ENCODE measurements at regions not wholly inside any gene's neighbourhood (a gene's known extent, or its start where the extent isn't known, plus 50 kb on each side); places are given as distances from the start of the nearest gene placed in this dataset.
"Not testable (repeated sequence)": the region's sequence is repeated elsewhere in the genome, so short reads cannot be mapped to it uniquely, and the experiment has no call there.

DNA sequence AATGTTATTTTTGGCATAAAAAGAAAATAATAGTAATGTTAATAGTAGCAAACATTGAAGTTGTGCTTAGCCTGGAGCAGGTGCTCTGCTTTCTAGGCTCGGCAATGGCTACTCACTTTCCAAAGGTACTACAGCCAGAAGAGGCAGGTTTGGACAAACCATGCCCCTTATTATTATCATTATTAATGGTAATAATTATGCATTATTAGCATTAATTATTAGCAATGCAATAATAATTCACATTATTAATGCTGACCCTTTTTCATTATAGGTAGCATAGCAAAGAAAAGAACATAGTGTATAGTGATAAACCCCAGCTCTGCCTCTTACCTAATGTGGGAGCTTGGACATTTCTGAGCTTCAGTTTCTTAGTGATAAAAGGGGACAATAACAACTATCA, 171.4 kb downstream of the EDEM1 start:
- H3K4me1 ChIP-seq: no peaks in the 10 kb centered on the region
- no peaks in the 10 kb centered on the region for H3K27me3 ChIP-seq
- H3K4me3 ChIP-seq: no peak overlapping the region
- intact Hi-C loops (cut with DNase I): no loop called here
- TF ChIP-seq, protein P1, sequence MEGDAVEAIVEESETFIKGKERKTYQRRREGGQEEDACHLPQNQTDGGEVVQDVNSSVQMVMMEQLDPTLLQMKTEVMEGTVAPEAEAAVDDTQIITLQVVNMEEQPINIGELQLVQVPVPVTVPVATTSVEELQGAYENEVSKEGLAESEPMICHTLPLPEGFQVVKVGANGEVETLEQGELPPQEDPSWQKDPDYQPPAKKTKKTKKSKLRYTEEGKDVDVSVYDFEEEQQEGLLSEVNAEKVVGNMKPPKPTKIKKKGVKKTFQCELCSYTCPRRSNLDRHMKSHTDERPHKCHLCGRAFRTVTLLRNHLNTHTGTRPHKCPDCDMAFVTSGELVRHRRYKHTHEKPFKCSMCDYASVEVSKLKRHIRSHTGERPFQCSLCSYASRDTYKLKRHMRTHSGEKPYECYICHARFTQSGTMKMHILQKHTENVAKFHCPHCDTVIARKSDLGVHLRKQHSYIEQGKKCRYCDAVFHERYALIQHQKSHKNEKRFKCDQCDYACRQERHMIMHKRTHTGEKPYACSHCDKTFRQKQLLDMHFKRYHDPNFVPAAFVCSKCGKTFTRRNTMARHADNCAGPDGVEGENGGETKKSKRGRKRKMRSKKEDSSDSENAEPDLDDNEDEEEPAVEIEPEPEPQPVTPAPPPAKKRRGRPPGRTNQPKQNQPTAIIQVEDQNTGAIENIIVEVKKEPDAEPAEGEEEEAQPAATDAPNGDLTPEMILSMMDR (IDR thresholded peaks at IDR 0.05): no peak
- WGBS, 2 donors: 93 to 95% methylated on average over 1 of the region's 1 CpG
- no peaks in the 10 kb centered on the region for H3K36me3 ChIP-seq
- peaks cover 0 to 18% (median 6%) of the 10 kb centered on the region in 11 donors for H3K9me3 ChIP-seq
- no peak overlapping the region for H3K27ac ChIP-seq
- ATAC-seq: no peak
- DNase-seq: no peak

- Histone ChIP-seq H3K27me3 (no peaks in the 10 kb centered on the region), H3K4me3 (no peak overlapping the region), H3K9me3 (peaks cover 0 to 18% (median 6%) of the 10 kb centered on the region in 11 donors), H3K36me3 (no peaks in the 10 kb centered on the region), H3K4me1 (no peaks in the 10 kb centered on the region), H3K27ac (no peak overlapping the region)
- TF ChIP-seq, protein P1 (IDR thresholded peaks at IDR 0.05): no peak
- ATAC-seq (no peak), DNase-seq (no peak)
- 88 to 90% methylated on average over 3 of the region's 3 CpGs for whole genome bisulfite sequencing, 2 donors
- intact Hi-C loops (cut with DNase I): no loop called here
These were observed 172.9 kb downstream of the EDEM1 start for GRCh38 chr3:5360453-5360852.

- H3K36me3 ChIP-seq: no peaks in the 10 kb centered on the region
- H3K4me1 ChIP-seq: no peaks in the 10 kb centered on the region
- no peak for ATAC-seq
- DNase-seq: no peak
- H3K27ac ChIP-seq: no peak overlapping the region
- H3K4me3 ChIP-seq: no peak overlapping the region
- intact Hi-C loops (cut with DNase I): no loop called here
- H3K9me3 ChIP-seq: no peaks in the 10 kb centered on the region
- H3K27me3 ChIP-seq: no peaks in the 10 kb centered on the region
- TF ChIP-seq, protein P1 (IDR thresholded peaks at IDR 0.05): no peak
These were observed 179.2 kb downstream of the EDEM1 start for GRCh38 chr3:5366746-5367145.

- H3K4me3 ChIP-seq; intact Hi-C loops (cut with DNase I); H3K36me3 ChIP-seq; H3K27me3 ChIP-seq; ATAC-seq; DNase-seq; H3K4me1 ChIP-seq; H3K27ac ChIP-seq: not testable (repeated sequence)
- H3K9me3 ChIP-seq: peaks cover 0 to 20% (median 0%) of the 10 kb centered on the region in 11 donors
- WGBS, 2 donors: 92 to 96% methylated on average over 2 of the region's 2 CpGs
These were observed 184.0 kb downstream of the EDEM1 start for GRCh38 chr3:5371555-5371954.

DNA sequence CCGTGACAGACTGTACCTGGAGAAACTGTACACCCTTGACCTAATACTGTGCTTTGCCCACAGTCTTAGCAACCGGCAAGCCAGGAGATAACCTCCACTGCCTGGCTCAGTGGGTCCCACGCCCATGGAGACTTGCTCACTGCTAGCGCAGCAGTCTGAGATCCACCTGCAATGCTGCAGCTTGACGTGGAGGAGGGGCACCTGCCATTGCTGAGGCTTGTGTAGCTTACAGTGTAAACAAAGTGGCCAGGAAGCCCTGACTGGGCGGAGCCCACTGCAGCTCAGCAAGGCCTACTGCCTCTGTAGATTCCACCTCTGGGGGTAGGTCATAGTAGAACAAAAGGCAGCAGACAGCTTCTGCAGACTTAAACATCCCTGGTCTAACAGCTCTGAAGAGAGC, 189.3 kb downstream of the EDEM1 start:
- H3K27ac ChIP-seq: no peak overlapping the region
- no peaks in the 10 kb centered on the region for H3K4me1 ChIP-seq
- no peaks in the 10 kb centered on the region for H3K36me3 ChIP-seq
- no peaks in the 10 kb centered on the region for H3K27me3 ChIP-seq
- DNase-seq (no peak), ATAC-seq (no peak)
- WGBS, 2 donors: 63 to 64% methylated on average over 6 of the region's 6 CpGs
- intact Hi-C loops (cut with DNase I): no loop called here
- no peak overlapping the region for H3K4me3 ChIP-seq
- H3K9me3 ChIP-seq: peaks cover 0 to 42% (median 0%) of the 10 kb centered on the region in 11 donors
- TF ChIP-seq, protein P1 (IDR thresholded peaks at IDR 0.05): no peak

DNA sequence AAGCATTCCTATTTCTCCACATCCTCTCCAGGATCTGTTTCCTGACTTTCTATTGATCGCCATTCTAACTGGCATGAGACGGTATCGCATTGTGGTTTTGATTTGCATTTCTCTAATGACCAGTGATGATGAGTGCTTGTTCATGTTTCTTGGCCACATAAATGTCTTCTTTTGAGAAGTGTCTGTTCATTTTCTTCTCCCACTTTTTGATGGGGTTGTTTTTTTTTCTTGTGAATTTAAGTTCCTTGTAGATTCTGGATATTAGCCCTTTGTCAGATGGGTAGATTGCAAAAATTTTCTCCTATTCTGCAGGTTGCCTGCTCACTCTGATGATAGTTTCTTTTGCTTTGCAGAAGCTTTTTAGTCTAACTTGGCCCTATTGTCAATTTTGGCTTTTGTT, 191.8 kb downstream of the EDEM1 start:
- H3K36me3 ChIP-seq; H3K4me1 ChIP-seq; H3K27ac ChIP-seq; intact Hi-C loops (cut with DNase I); H3K4me3 ChIP-seq; DNase-seq; H3K27me3 ChIP-seq; ATAC-seq: not testable (repeated sequence)
- H3K9me3 ChIP-seq: peaks cover 0 to 25% (median 0%) of the 10 kb centered on the region in 11 donors
- WGBS, 2 donors: 94 to 96% methylated on average over 3 of the region's 3 CpGs

DNA sequence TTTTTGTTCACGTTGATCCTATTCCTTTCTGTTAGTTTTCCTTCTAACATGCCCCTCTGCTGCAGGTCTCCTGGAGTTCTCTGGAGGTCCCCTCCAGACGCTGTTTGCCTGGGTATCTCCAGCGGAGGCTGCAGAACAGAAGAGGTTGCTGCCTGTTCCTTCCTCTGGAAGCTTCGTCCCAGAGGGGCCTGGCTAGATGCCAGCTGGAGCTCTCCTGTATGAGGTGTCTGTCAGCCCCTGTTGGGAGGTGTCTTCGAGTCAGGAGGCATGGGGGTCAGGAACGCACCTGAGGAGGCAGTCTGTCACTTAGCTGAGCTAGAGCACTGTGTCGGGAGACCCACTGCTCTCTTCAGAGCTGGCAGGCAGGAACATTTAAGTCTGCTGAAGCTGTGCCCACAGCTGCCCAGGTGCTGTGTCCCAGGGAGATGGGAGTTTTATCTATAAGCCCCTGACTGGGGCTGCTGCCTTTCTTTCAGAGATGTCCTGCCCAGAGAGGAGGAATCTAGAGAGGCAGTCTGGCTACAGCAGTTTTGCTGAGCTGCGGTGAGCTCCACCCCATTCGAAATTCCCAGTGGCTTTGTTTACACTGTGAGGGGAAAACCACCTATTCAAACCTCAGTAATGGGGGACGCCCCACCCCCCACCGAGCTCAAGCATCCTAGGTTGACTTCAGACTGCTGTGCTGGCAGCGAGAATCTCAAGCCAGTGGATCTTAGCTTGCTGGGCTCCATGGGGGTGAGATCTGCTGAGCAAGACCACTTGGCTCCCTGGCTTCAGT, 196.2 kb downstream of the EDEM1 start:
- H3K4me3 ChIP-seq; H3K27me3 ChIP-seq; H3K4me1 ChIP-seq; H3K27ac ChIP-seq; DNase-seq; ATAC-seq; H3K36me3 ChIP-seq; intact Hi-C loops (cut with DNase I): not testable (repeated sequence)
- WGBS, 2 donors: 72 to 73% methylated on average over 12 of the region's 12 CpGs
- H3K9me3 ChIP-seq: peaks cover 0 to 20% (median 0%) of the 10 kb centered on the region in 11 donors

All from heart right ventricle (tissue), 16 donors.